Inflammatory macrophage treated with lipopolysaccharide for 4 hours (primary cell): ENCODE measurements at regions not wholly inside any gene's neighbourhood (a gene's known extent, or its start where the extent isn't known, plus 50 kb on each side); places are given as distances from the start of the nearest gene placed in this dataset.

Experiments used
- DNase-seq: peaks from one replicate; pipeline ENCODE4 v3.0.0-alpha.2; 2020

- no peak for DNase-seq
These were observed 383.9 kb downstream of the TGFB2 start for GRCh38 chr1:218728898-218729565.

DNA sequence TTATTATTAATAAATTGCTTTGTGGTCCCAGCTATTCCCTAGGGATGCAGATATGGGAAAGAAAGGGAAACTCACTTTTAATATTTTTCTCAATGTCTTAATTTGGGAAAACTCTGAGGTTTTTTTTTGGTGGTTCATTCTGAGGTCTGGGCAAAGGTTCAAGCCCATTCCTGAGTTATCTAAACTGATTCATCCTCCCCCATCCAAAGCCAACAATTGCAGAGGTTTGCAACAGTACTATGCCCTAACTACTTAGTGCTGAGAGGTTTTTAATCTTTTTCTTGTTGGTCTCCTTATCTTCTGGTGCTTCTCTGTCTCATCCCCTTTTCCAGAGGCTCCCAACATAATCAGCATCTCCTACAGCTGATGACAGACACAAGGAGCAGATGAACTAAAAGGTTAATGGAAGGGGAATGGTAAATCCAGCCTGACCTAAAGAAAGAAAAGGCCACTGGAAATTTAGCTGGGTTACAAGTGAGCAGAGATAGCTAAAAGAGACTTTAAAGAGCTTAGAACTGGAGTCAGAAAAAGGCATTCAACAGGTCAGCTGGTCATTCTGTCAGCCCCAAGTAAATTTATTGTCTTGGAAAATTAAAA lies 390.4 kb downstream of the TGFB2 start:
- DNase-seq = no peak

- DNase-seq = no peak
These were observed 394.3 kb downstream of the TGFB2 start for GRCh38 chr1:218739426-218739825.

- no peak for DNase-seq
These were observed 396.7 kb downstream of the TGFB2 start for GRCh38 chr1:218741852-218742251.

DNA sequence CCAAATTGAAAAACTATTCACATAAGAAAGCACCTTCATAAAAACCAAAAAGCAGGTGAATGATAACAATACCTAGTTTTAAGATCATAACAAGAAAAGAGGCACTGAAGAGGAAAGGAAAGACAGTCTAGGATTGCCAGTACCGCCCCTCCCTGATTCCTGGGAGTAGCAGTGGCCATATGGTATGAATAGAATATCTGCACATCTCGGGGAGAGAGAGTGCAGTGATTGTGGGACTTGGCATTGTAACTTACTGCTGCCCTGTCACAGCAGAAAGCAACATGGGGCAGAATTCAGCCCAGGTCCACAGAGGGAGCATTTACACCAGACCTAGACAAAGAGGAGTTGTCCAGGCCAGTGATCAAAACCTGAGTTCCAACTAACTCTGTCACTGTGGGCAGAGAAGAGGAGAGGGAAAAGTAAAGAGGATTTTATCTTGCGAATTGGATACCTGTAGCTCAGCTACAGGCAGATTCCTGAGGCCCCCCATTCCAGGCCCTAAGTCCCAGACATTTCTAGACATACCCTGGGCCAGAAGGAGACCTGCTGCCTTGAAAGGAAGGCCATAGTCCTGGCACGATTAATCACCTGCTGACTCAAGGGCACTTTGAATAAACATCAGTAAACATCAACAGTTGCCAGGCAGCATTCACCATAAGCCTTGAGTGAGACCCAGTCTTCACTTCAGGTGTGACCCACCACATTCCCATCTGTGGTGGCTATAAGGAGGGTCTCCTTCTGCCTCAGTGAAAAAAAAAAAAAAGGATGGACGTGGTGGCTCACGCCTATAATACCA lies 397.5 kb downstream of the TGFB2 start:
- no peak for DNase-seq

- DNase-seq = no peak
These were observed 398.8 kb downstream of the TGFB2 start for GRCh38 chr1:218743861-218744505.

GRCh38 chr1:218748071-218748470 lies 402.9 kb downstream of the TGFB2 start:
- no peak for DNase-seq

- no peak for DNase-seq
These were observed 405.3 kb downstream of the TGFB2 start for GRCh38 chr1:218750216-218750970.

- no peak for DNase-seq
These were observed 406.2 kb downstream of the TGFB2 start for GRCh38 chr1:218751208-218751948.

GRCh38 chr1:218752126-218752525 lies 407.0 kb downstream of the TGFB2 start:
- DNase-seq = no peak

DNA sequence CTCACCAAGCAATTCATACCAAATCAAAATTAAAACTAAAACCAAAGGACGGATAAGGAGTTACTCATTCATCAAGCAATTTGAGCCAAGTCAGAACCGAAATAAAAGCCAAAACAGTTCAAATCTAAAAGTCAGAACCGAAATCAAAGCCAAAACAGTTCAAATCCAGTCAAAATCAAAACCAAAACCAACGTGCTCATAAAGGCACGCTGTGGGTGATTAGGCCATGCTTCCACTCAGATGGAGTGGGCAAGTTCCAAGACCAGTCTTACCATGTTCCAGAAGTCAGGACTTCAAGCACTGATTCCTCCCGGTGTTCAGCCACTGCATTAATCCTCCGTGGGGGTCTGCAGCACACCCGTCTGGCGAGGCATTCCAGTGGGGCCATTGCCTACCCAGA lies 409.3 kb downstream of the TGFB2 start:
- no peak for DNase-seq

GRCh38 chr1:218755128-218755527 lies 410.0 kb downstream of the TGFB2 start:
- no peak for DNase-seq

- no peak for DNase-seq
These were observed 413.9 kb upstream of the LYPLAL1 start for GRCh38 chr1:218759795-218760194.

DNA sequence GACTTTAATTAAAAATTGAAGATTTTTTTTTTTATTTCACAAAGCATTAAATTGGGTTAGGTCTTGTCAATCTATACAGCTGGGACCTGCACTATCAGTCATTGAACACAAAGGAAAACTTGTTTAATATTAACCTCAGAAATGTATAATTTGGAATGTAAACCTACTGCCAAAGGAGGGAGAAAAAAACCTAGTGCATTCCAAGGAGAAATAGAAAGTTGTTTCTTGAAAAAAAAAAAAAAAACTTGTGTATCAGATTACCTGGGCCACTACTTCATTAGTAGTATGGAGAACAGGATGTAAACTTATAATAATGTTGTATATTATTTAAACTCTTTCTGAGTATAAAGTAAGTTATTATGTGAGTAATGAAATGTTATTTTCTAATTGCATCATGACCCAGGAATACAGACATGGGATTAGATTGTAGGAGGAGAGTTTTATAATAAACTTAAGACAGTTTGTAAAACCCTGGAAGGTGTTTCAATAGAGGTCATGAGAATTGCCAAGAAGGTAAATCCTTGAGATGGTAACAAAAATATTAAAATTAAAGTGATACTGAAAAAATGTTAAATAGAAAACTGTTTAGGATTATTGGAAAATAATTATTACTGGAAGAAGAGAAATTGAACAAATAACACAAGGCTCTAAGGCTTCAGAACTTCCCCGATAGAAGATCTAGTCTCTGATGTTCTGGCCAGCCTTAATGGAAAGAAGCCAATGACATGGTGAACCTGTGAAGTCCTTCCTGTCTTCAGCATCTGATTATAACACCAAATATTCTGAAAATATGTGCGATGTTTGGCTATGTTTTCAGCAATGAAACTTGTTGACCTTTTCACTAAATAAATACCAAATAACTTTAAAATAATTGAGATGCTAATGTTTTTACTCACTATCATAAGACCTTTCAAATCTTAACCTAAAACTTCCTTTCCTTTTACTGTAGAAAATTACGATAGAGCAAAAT lies 412.8 kb upstream of the LYPLAL1 start:
- DNase-seq = no peak

GRCh38 chr1:218763538-218763937 lies 410.1 kb upstream of the LYPLAL1 start:
- no peak for DNase-seq

DNA sequence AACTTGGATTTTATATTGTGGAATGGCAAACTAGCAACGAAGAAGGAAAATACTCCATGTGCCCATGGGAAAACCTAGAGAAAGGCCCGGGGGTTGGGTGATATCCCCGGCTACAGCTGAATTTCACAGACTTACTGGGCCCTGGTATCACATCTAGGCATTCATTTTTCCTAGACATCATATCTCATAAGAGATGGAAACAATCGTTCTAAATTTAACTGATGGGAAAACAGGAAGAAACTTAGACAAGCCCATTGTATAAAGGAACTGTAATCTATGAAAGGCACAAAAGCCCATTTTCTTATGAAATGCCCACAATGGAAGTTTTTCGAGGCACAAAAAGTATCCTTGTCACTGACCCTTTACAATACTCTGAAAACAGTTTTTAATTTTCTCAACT lies 407.9 kb upstream of the LYPLAL1 start:
- DNase-seq = no peak

DNA sequence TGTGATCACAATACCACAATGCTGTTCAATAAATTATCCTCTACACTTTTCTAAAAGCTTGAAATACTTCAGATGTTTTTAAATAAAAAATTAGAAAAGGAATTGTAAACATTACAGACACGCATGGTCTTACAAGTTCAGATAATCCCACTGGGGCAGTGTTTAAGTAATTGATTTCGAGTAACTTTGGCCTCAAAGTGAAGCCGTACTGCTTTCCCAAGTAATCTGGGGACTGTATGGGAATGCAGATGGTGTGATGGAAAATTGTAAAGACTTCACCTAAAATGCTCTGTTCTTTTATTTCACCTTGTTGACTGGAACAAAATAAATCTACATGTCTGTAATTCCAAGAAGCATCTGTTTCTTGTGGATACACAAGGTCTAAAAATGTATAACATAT lies 401.7 kb upstream of the LYPLAL1 start:
- DNase-seq = no peak

DNA sequence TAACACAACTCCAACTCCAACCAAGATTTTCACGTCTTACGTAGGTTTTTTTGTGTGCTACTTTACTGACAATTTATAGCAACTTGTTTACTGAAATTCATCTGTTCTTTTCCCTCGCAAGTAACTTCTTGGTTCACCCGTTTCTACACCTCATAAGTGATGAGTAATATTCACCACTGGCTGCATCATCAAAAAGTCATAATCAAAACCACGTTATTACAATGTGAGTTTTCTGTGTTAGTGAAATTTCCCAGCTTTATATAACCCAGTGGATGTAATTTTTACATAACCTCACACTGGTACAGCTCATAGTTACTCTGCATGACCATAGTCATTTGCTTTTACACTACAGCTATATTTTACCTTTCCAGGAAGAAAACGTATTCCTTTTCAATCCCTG lies 401.1 kb upstream of the LYPLAL1 start:
- no peak for DNase-seq

GRCh38 chr1:218775501-218776021 lies 398.1 kb upstream of the LYPLAL1 start:
- DNase-seq = no peak

GRCh38 chr1:218778257-218779126 lies 395.2 kb upstream of the LYPLAL1 start:
- DNase-seq = no peak
